PC-3 (cell line): ENCODE measurements at regions not wholly inside any gene's neighbourhood (a gene's known extent, or its start where the extent isn't known, plus 50 kb on each side); places are given as distances from the start of the nearest gene placed in this dataset.

Source experiments
- EZH2 ChIP-seq: fragments of 300-600 bp; sonication (generic); IDR thresholded peaks from one replicate; pipeline ENCODE4 v1.6.1; 2017; ENCODE audit warnings: antibody characterized with exemption, mild to moderate bottlenecking, low read length; ENCODE audit not compliant: unreplicated experiment
- TF ChIP-seq, protein P1 (sequence below): fragments of 300-600 bp; sonication (generic); conservative IDR thresholded peaks from 2 replicates; pipeline ENCODE4 v1.5.1; 2017; ENCODE audit warnings: antibody characterized with exemption, low read depth, mild to moderate bottlenecking, low read length

DNA sequence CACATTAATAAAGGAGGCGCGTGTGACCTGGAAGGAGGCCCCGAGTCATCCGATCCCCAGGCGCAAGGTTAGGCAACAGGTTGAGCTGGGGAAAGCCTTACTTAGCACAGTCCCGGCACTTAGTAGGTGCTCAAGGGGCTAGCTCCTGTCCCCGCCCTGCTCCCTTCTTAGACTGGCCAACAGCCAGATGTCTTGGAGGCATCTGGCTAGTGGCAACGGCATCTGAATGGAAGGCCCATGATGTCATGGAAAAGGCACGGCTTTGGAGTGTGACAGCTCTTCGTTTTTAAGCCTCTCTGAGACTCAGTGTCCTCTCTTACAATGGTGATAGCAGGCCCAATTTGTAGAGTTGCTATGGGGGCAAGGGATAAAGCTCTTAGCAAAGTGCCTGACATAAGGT is 258.3 kb downstream of the CYRIA start:
- TF ChIP-seq, protein P1, sequence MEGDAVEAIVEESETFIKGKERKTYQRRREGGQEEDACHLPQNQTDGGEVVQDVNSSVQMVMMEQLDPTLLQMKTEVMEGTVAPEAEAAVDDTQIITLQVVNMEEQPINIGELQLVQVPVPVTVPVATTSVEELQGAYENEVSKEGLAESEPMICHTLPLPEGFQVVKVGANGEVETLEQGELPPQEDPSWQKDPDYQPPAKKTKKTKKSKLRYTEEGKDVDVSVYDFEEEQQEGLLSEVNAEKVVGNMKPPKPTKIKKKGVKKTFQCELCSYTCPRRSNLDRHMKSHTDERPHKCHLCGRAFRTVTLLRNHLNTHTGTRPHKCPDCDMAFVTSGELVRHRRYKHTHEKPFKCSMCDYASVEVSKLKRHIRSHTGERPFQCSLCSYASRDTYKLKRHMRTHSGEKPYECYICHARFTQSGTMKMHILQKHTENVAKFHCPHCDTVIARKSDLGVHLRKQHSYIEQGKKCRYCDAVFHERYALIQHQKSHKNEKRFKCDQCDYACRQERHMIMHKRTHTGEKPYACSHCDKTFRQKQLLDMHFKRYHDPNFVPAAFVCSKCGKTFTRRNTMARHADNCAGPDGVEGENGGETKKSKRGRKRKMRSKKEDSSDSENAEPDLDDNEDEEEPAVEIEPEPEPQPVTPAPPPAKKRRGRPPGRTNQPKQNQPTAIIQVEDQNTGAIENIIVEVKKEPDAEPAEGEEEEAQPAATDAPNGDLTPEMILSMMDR: no peak
- TF ChIP-seq EZH2: no peak
